Uterus (tissue), 2 donors: ENCODE measurements at regions not wholly inside any gene's neighbourhood (a gene's known extent, or its start where the extent isn't known, plus 50 kb on each side); places are given as distances from the start of the nearest gene placed in this dataset.
"Not testable (repeated sequence)": the region's sequence is repeated elsewhere in the genome, so short reads cannot be mapped to it uniquely, and the experiment has no call there.

Experiments used
- CTCF ChIP-seq, 4 experiments: fragments of 200-600 bp in 2 of 4; fragments of 450-650 bp in 2 of 4; sonication (generic) in 2 of 4; IDR thresholded peaks; one replicate each; pipeline ENCODE4 v1.5.1; 2016 to 2019; ENCODE audit warnings: antibody characterized with exemption in 4 of 4, mild to moderate bottlenecking in 2 of 4, moderate library complexity in 1 of 4
- POLR2A ChIP-seq, 2 donors: fragments of 450-650 bp; IDR thresholded peaks; one replicate each; pipeline ENCODE4 v1.6.1; 2016; ENCODE audit warnings: antibody characterized with exemption in 2 of 2, mild to moderate bottlenecking in 1 of 2, moderate library complexity in 1 of 2

DNA sequence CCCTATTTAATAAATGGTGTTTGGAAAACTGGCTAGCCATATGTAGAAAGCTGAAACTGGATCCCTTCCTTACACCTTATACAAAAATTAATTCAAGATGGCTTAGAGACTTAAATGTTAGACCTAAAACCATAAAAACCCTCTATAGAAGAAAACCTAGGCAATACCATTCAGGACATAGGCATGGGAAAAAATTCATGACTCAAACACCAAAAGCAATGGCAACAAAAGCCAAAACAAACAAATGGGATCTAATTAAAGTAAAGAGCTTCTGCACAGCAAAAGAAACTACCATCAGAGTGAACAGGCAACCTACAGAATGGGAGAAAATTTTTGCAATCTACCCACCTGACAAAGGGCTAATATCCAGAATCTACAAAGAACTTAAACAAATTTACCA is 179.7 kb upstream of the SESN3 start:
- TF ChIP-seq CTCF, POLR2A (IDR thresholded peaks at IDR 0.05): not testable (repeated sequence)
